ENCODE measurements at regions not wholly inside any gene's neighbourhood (a gene's known extent, or its start where the extent isn't known, plus 50 kb on each side); places are given as distances from the start of the nearest gene placed in this dataset.
"Not testable (repeated sequence)": the region's sequence is repeated elsewhere in the genome, so short reads cannot be mapped to it uniquely, and the experiment has no call there.

DNA sequence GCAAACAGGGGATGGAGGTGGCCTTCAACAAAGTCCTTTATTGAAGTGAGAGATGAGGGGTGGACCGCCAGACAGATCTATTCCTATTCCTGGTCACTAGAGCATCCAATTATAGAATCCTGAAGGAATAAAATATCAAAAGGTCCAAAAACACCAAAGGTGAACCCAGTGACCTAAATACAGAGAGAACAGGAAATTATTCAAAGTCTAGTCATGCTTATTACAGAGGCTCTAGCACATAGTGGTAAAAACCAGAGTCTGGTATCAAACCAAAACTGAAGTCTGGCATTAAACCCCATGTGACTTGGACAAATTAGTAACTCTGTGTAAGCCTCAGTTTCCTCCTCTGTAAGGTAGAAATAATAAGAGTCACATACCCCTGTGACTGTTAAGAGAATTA is 100.5 kb upstream of the SNX2 start:
- no peak for DNase-seq

DNA sequence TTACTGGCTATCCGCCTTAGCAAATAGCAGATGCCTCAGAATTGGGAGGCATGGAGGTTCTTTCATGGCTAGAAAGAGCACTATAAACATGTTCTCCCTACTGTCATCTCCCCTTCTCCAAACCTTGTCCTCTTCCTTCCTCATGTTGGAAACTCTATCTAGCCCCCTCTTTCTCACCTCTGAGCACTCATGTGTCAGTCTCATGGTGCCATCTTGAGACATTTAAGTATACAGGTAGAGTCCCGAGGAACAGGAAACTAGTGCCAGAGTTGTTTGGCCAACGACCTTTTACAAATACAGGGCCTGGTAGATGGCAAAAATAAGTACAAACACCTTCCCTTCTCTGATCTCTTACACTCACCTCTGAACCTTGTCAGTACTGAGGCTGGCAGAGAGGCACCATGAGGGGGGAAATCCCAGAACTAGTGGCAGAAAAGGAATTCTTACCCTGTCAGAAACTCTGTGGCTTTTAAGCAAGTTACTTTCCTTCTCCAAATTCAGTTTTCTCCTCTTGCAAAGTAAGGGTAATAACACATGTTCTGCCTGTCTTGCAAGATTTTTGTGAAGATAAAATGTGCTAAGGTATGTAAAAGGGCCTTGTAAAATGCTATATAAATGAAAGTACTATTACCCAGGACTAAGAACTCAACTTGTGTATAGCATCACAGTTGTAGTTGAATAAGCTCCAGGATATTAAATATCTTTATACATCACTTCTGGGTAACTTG is 94.1 kb upstream of the SNX2 start:
- DNase-seq: no peak

DNA sequence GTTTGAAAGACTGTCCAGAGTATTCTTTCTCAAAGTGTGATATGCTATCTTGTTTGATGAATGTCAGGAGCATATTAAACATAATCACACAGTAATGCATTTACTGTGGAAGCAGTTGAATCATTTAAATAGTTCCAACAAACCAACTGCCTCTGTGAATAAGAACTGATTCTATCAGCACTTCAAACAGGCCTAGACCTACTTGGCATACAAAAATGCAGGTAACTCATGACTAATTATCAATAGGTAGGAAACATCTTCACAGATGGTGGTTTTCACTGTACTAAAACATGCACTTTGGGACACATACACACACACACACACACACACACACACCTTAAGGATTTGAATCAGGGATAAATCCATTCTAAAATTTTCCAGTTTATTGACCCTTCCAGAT is 91.2 kb upstream of the SNX2 start:
- no peak for DNase-seq

DNA sequence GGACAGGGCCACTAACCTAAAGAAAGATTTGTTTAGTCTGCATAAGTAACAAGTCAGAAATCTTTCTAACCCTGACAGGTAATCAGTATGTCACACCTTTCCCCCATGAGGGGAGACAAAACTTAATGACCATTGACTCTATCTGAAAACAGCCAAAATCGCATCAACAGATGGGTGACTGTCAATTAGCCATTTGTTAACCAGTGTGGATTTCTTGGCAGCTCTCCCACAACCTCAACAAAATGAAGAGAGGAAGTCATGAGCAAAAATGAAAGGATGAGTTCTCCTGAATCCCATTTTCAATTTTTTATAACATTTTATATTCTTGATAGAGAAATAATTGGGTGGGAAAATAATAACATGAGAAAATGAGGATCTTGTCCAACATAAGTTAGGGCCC is 84.6 kb upstream of the SNX2 start:
- no peak for DNase-seq

DNA sequence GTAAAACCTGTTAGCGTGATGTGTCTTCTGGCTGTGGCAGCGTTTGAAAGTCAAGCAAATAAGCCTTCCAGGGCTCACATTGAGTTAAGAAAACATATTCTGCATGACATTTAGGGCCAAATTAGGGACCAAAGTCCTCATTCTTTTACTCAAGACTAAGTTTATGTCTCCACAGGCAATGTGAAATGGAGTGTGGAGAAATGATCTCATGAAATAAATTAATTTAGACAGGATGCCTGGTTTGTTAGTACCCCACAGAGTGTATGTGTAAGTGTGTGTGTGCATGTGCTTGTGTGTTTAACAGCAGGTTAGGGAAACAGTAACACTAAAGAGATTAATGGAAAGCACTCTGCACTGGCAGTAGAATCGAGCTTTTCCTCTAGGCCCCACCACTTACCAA is 82.9 kb upstream of the SNX2 start:
- no peak for DNase-seq

DNA sequence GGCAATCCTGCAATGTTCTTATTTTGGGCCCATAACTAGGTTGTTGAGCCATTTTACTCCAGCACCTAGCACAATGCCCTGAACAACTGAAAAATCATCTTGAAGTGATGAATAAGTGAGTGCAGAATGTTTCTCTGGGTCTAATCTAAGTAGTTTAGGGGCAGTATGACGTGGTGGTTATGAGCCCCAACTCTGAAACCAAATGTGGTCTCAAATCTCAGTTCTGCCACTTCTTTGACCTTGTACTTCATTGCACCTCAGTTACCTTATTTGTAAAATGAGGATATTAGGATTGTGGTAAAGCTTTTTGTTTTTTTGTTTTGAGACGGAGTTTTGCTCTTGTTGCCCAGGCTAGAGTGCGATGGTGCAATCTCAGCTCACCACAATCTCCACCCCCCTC is 80.9 kb upstream of the SNX2 start:
- DNase-seq: no peak

DNA sequence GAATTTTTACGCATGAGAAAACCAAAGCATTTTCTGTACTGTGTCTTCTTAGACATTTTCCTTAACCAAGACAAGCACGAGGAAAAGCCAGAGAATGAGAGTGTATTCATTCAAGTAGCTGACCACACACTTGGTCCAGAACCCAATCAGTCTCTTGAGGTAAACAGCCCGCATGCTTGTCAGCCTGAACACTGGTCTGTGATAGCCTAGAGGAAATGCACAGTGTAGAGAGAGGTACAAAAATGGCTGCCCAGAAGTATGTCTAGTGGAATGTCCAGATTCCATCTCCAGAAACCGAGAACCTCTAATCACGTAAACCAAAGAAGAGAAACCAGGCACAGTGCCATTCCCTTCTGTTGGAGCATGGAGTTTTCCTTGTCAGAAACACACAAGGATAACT is 80.0 kb upstream of the SNX2 start:
- no peak for DNase-seq

DNA sequence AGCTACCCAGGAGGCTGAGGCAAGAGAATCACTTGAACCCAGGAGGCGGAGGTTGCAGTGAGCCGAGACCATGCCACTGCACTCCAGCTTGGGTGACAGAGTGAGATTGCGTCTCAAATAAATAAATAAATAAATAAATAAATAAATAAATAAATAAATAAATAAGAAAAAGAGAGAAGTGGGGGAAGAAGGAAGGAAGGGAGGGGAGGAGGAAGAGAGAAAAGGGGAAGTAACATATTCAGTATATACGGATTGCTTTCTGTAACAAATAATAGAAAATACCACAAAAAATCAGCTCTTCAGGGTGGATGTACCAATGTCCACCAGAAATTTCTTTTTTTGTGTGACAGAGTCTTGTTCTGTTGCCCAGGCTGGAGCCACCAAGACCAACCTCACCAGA is 78.1 kb upstream of the SNX2 start:
- DNase-seq: not testable (repeated sequence)

DNA sequence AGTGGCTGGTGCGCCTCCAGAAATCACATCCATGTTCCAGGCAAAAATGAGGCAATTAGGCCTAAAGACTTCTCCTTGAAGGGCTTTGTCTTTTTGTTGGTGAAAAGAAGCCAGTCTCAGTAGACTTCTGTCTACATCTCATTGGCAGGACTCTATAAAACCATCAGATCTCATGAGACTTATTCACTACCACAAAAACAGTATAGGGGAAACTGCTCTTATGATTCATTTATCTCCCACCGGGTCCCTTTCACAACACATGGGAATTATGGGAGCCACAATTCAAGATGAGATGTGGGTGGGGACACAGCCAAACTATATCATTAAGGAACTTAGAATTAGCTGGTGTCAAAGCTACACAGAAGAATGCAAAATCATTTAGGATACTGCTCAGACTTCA is 77.7 kb upstream of the SNX2 start:
- DNase-seq: no peak

DNA sequence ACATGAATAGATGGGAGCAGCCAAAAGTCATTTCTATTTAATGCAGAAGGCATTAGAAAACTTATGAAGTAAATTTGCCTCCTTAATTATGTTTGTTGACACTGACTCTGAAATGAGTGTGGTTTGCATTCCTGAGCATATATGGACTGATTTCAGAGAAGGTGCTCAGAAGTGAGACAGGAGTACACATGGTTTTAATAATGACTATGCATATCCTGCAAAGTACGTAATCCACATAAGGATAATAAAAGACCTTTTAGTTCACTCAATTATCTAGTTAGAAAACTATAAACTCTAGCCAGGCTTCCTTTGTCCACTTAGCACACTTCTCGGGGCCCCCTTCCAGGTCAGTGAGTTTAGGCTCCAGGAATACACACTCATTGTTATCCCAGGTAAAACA is 75.7 kb upstream of the SNX2 start:
- DNase-seq: no peak

DNA sequence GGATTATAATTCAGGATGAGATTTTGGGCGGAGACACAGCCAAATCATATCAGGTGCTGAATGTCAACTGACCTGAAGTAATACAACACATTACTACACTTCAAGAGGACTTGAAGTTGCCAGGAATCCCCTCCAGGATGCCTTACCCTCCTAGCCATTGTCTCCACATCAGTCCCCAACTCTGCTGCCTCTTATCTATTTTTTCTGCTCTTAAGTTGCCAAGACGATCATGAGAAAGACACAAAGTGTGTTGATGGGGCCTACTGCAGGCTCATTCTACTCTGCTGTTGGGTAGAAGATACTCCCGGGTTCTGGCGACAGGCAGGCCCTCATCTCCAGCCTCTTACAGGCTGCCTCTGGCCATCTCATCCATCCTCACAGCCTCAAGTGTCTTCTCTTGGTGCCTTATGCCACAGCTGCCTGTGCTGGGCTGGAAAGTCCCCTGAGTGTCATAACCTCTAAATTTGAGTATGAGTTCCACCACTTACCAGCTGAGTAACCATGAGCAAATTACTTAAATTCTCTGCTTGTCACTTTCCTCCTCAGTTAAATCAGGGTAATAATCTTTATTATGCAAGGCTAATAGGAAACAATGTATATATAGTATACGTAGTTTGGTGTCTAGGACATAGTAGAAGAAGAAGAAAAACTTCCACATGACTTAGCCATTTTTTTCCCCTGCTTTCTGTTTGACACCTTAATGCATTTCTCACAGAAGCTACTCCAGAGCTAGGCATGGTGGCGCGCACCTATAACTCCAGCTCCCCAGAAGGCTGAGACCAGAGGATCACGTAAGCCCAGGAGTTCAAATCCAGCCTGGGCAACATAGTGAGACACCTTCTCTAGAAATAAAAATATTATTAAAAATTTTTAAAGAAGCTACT is 73.0 kb upstream of the SNX2 start:
- DNase-seq: no peak

DNA sequence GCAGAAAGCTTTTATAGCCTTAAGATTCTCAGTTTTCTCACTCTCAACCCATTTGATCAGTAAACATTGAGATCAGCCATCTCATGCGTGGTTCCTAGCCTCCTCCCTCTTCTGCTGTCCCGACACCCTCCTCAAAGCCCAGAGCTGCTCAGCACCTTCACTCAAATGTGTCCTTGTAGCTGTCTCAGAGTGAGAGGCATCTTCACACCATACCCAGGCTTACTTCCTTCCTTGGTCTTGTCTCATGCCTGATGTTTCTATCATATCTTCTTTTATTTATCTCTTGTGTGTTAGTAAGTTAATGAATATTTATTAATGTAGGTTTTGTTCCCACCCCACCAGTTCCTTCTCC is 72.4 kb upstream of the SNX2 start:
- DNase-seq: no peak

DNA sequence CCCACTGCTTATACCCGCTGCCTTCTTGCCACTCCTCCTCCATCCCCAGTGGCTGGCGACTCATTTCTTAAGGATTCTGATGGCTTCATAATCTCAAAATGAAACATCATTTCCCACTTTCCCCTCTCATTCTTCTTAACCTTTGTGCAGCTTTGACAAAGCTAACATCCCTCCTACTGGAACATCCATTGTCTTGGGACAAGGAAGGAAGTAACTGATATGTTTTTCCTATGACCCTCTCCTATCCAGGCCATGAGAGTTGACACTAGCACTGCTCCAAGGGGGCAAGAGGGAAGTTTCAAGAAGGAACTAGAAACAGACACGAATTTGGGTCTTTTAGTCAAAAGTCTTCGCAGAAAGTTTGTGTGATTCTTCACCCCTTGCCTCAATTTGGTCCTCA is 71.7 kb upstream of the SNX2 start:
- no peak for DNase-seq

DNA sequence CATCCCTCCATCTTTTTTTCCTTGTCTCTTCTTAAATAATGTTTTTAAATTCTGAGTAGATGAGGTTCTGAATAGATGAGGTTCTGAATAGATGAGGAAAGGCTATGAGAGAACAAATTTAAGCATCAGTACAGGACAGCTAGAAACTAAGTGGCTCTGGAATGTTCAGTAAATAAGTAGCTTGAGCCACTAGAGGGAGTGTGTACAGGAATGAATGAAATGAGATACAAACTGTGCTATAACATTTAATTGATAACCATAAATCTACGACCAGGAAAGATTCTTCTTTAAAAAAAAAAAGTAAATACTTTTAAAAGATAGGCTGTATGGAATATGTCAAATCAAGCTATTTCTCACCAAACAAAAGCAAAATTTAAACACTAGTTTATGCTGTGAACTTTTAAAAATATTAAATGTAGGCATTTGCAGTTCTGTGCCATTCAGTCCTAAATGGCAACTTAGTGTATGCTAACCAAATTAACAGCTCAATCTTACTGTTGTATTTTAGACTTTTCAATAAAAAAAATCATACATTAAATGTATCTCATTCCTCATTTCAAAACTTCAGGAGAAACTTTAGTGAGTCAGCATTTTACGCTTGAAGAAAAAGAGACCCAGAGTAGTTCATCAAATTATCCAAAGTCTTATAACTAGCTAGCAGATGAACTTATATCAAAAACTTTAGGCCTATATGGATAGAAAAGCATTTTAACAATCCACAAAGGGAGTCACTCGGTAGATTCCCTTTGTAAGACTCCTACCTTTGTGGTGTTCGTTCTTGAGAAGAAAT is 70.4 kb upstream of the SNX2 start:
- no peak for DNase-seq

DNA sequence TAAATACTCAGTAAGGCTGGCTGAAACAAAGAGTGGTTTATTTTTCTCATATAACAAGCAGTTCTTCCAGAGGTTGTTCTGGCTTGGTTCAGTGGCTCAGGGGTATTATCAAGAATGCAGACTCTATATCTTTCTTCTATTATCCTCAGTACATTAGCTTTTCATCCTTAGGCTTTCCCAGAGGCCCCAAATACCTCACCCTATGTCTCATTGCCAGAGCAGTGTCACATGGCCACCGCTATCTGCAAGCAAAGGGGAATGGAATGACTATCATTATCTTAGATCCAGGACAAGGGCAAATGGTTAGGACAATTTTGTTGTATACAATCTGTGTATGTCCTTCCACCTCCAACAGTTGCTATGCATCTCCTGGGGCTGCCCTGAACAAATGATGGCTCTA is 69.0 kb upstream of the SNX2 start:
- no peak for DNase-seq

DNA sequence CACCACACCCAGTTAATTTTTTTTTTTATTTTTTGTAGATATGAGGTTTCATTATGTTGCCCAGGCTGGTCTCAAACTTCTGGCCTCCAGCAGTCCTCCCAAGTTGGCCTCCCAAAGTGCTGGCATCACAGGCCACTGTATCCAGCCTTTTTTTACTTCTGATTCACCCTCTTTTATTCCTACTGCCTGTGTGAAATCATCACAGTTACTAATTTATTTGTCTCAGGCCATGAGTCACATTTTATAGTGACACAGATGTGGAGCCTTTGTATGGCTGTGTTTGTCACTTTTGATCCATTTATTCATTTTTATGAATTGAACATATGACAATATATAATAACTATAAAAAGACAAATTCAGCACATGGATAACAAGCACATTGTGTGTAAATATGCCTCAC is 67.1 kb upstream of the SNX2 start:
- DNase-seq: no peak

DNA sequence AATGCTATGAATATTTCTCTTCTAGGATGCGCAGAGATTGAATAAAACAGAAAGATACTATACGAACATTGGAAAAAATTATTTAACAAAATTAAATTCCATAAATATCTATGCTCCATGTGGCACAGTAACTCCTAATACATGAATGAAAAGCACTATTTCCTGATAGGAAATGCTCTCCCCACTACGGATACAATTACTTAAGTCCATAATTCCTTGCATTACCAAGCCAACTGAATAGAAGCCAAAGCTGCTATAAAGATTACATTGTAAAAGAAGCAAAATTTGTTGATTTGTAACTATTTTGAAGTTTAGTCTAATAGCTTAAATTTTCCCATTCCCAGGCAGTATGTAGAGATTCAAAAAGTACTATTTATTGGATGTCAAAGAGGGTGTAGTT is 61.8 kb upstream of the SNX2 start:
- no peak for DNase-seq

DNA sequence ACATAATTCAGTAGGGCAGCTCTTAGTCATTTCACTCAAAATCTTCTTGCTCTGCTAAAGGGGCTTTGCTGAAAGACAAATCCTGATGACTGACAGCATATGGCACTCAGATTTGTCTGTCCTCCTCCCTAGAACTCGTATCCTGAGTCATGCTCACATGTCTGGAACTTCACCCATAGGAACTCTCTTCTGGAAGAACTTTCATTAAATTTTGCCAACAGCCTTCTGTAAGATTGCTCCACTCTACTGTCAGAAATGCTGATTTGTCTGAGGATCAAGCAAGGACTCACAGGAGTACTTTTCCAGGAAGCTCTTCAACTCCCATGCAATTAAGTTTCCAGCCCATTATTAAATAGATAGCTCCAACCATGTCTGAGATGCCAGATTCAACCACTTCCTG is 59.8 kb upstream of the SNX2 start:
- no peak for DNase-seq

DNA sequence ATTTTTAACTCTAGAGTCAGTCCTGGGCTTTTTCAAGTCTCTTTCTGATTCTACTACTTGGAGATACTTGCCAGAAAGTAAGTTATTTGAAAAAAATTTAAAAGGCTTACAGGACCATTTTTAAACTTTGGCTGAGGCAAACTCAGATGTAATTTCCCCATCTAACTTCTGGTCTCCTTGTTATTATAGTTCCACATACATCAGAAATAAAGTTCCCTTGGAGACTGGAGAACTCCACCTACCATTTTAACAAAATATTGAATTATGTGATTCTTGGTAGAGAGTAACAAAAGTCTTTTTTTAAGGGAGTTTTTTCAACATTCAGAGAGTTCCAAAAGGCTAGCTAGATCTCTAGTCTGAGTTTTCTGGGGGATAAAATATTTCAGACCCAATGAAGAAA is 56.3 kb upstream of the SNX2 start:
- no peak for DNase-seq

DNA sequence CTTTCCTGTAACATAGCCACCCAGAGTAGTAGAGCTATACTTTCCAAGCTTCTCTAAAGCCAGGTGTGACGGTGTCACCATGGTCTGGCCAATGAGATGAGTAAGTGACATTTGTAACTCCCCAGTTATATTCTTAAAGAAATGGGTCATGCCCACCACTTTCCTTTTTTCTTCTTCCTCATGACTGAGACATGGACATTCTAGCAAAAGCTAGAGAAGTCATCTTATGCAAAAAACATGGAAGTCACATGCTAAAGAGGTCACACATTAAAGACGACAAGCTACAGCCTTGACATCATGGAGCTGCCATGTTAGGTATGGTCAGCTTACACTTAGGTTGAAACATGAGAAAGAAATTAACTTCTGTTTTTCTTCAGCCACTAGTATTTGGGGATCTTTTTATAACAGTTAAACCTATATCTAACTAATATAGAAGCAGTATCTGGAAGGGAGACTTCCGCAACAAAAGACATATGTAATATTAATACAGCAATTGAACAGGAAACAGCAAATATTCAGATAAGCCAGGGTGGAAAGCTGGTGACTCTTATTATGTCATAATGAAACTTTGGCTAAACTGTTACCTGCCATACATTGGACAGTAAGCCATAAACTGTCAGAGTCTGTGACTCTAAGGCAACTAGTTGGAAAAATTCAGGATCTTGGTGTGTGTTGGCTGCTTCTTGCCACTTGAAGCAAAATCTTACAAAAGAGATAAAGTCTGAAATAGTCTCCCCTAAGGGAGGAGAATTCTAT is 54.7 kb upstream of the SNX2 start:
- DNase-seq: no peak

DNA sequence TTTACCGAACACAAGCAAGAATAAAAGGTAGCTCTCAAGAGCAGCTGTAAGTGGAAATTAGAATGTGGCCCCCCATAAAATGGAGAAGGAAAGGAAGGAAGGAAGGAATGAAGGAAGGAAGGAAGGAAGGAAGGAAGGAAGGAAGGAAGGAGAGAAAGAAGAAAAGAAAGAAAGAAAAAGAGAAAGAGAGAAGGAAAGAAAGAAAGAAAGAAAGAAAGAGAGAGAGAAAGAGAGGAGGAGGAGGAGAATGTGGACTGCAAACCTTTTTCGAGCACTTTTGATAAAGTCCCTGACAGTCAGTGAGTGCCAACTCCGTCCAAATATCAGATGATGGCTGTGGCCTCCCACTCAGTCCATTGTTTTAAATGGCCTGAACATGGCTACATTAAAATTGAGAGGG is 53.8 kb upstream of the SNX2 start:
- no peak for DNase-seq

DNA sequence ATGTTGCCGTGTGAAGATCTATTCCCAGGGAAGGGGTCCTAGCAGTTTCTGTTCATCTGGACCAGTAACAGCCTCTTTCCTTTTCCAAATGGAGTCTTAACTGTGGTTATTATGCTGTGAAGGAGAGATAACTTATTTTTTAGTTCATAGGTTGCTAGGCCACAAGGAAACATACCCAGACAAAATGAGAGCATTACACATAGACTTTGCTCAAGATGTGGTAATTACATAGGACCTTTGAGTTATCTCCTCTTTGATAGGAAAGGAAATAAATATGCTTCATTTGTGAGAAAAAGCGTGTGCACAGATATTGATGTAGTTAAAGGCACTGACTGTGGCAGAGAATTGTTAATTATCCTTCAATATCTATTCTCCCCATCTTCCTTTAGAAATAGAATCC is 52.5 kb upstream of the SNX2 start:
- no peak for DNase-seq
